Suprapubic skin (tissue), 3 donors: ENCODE measurements at regions not wholly inside any gene's neighbourhood (a gene's known extent, or its start where the extent isn't known, plus 50 kb on each side); places are given as distances from the start of the nearest gene placed in this dataset.

Experiments used
- POLR2A ChIP-seq, 2 donors: fragments of 450-650 bp; IDR thresholded peaks; one replicate each; pipeline ENCODE4 v1.6.1; 2017; ENCODE audit warnings: antibody characterized with exemption in 2 of 2, mild to moderate bottlenecking in 2 of 2, moderate library complexity in 2 of 2
- TF ChIP-seq, protein P1 (sequence below), 2 donors: fragments of 200-600 bp in 1 of 2; fragments of 450-650 bp in 1 of 2; sonication (generic) in 1 of 2; IDR thresholded peaks; one replicate each; pipeline ENCODE4 v1.5.1; 2016 to 2019; ENCODE audit warnings: antibody characterized with exemption in 2 of 2, mild to moderate bottlenecking in 1 of 2, moderate library complexity in 1 of 2

DNA sequence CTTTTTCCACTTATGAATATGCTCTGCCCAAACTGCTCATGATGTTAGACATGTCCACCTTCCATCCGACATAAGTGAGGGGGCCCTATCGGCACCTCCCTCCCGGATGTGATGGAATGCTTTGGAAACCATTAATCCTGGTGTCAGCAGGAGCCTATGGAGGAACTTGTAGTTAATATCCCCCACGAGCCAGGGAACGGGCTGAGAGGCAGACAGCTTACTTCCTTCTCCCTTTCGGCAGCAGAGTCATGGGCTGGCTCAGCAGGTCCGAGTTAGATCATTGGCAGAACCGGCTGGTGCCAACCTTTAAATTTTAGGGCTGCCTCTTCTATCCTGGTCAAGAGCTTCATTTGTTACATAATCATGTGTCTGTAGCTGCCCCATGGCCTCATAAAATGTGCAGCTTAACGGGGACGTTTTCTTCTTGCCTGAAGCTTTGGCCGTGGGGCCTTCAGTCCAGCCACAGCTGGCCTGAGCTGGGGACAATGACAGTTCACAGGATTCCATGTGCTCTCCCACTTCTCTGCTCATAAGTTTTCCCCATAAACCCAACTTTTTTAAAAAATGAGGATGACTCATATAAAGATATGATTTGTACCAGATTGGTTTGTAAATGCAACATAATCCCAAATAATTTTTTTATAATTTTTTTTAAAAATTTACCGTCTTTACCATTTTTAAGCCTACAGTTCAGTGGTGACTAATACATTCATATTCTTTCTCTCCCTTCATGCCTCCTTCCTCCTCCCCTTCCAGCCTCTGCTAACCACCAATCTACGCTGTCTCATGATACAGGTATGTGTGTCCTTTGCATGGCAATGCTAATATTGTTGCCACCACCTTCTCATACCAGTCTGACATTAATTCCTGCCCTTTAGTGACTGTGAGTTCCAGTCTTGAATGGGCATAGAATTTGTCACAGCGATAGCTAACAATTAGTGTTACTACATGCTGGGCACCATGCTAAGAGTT lies 62.2 kb upstream of the RGMA start:
- TF ChIP-seq, protein P1, sequence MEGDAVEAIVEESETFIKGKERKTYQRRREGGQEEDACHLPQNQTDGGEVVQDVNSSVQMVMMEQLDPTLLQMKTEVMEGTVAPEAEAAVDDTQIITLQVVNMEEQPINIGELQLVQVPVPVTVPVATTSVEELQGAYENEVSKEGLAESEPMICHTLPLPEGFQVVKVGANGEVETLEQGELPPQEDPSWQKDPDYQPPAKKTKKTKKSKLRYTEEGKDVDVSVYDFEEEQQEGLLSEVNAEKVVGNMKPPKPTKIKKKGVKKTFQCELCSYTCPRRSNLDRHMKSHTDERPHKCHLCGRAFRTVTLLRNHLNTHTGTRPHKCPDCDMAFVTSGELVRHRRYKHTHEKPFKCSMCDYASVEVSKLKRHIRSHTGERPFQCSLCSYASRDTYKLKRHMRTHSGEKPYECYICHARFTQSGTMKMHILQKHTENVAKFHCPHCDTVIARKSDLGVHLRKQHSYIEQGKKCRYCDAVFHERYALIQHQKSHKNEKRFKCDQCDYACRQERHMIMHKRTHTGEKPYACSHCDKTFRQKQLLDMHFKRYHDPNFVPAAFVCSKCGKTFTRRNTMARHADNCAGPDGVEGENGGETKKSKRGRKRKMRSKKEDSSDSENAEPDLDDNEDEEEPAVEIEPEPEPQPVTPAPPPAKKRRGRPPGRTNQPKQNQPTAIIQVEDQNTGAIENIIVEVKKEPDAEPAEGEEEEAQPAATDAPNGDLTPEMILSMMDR (IDR thresholded peaks at IDR 0.05): no peak
- TF ChIP-seq POLR2A (IDR thresholded peaks at IDR 0.05): no peak
